DND-41 (cell line): ENCODE measurements at regions not wholly inside any gene's neighbourhood (a gene's known extent, or its start where the extent isn't known, plus 50 kb on each side); places are given as distances from the start of the nearest gene placed in this dataset.

Source experiments
- CTCF ChIP-seq: IDR thresholded peaks from 2 replicates; pipeline ENCODE4 v1.5.1; 2012; ENCODE audit warnings: borderline replicate concordance, low read length, moderate library complexity, mild to moderate bottlenecking; ENCODE audit not compliant: poor library complexity, severe bottlenecking; ENCODE audit errors: extremely low read depth
- EZH2 ChIP-seq: IDR thresholded peaks from 3 replicates; pipeline ENCODE4 v1.6.1; 2012; ENCODE audit warnings: borderline replicate concordance, low read depth, mild to moderate bottlenecking, moderate library complexity, low read length, inconsistent platforms; ENCODE audit not compliant: severe bottlenecking

- TF ChIP-seq CTCF (peak; percentile 50), EZH2 (no peak)
Observed at GRCh38 chr5:122704247-122705036, 70.4 kb upstream of the SNX2 start.
